ENCODE measurements at regions not wholly inside any gene's neighbourhood (a gene's known extent, or its start where the extent isn't known, plus 50 kb on each side); places are given as distances from the start of the nearest gene placed in this dataset.

DNA sequence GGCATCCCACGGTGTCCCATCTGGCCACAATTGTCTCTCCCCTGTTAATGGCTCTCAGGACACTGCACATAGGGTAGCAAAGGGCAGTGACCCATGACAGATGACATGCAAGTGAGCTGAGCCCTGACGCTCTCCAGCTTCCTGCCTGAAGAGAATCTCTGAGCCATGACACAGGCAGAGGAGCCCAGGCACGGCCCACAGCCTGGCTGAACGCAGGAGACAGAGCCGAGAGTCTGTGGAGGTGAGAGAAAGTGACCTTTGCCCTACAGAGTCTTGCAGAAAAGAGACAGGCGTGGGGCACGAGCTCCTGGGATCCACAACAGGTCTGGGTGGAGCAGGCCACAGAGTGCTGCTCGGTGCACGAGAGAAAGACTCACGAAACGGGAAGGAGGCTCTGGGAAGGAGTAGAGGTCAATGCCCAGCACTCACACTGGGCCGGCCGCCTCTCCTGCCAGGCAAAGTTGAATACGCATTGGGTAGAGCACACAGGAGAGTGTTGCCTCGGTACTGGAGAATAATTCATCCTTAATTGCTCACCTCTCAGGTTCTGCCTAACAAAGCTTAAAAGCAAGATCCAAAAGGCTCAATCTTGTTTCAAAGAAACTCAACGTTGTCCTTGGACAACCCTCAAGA lies 90.3 kb downstream of the MRPL36 start:
- no peak overlapping the region for H3K4me3 ChIP-seq
- no peak overlapping the region for H3K27ac ChIP-seq

DNA sequence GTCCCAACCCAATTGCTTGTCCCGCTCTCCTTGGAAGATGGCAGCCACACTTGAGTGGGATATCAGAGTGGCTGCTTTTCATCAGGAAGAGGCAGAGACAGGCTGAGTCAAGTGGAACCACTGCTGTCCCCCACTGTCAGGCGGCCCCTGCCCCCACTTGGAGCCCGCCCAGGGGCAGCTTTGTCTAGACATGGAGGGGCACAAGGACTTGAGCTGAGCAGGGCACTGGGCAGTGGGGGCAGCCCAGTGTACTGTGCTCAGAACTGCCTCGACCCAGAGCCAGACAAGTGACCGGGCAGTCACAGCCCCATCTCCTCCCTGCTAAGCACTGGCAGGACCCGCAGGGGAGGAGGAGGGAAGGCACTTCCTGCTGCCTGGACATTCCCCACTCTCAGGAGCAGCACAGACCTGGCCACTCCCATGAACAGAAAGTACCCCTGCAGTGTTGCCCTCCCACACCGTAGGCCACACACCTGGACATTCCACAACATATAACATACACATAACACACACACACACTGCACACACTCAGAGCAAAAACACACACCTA lies 91.0 kb downstream of the MRPL36 start:
- Histone ChIP-seq H3K27ac (no peak overlapping the region), H3K4me3 (no peak overlapping the region)

GRCh38 chr5:1707467-1707866 lies 92.2 kb downstream of the MRPL36 start:
- Histone ChIP-seq H3K4me3 (no peak overlapping the region), H3K27ac (no peak overlapping the region)

GRCh38 chr5:1706428-1706827 lies 93.2 kb downstream of the MRPL36 start:
- Histone ChIP-seq H3K27ac (no peak overlapping the region), H3K4me3 (no peak overlapping the region)

GRCh38 chr5:1706021-1706420 lies 93.6 kb downstream of the MRPL36 start:
- Histone ChIP-seq H3K4me3 (no peak overlapping the region), H3K27ac (no peak overlapping the region)

- Histone ChIP-seq H3K4me3 (no peak overlapping the region), H3K27ac (no peak overlapping the region)
Measured at GRCh38 chr5:1704676-1705075, 95.0 kb downstream of the MRPL36 start.

- H3K27ac ChIP-seq, result no peak overlapping the region
Measured at GRCh38 chr5:1704266-1704665, 95.4 kb downstream of the MRPL36 start.

GRCh38 chr5:1703352-1704050 lies 96.1 kb downstream of the MRPL36 start:
- H3K4me3 ChIP-seq, result no peak overlapping the region
- H3K27ac ChIP-seq, result no peak overlapping the region

More at GRCh38 chr5:1704266-1704665, 95.4 kb downstream of the MRPL36 start:
- H3K4me3 ChIP-seq, result no peak overlapping the region

- Histone ChIP-seq H3K27ac (no peak overlapping the region), H3K4me3 (no peak overlapping the region)
Measured at GRCh38 chr5:1702318-1702717, 97.3 kb downstream of the MRPL36 start.

- H3K4me3 ChIP-seq, result no peak overlapping the region
- H3K27ac ChIP-seq, result no peak overlapping the region
Measured at GRCh38 chr5:1701884-1702283, 97.8 kb downstream of the MRPL36 start.

GRCh38 chr5:1701216-1701864 lies 98.3 kb downstream of the MRPL36 start:
- Histone ChIP-seq H3K27ac (no peak overlapping the region), H3K4me3 (no peak overlapping the region)

- H3K4me3 ChIP-seq, result no peak overlapping the region
- no peak overlapping the region for H3K27ac ChIP-seq
Measured at GRCh38 chr5:1699394-1699793, 100.2 kb downstream of the MRPL36 start.

DNA sequence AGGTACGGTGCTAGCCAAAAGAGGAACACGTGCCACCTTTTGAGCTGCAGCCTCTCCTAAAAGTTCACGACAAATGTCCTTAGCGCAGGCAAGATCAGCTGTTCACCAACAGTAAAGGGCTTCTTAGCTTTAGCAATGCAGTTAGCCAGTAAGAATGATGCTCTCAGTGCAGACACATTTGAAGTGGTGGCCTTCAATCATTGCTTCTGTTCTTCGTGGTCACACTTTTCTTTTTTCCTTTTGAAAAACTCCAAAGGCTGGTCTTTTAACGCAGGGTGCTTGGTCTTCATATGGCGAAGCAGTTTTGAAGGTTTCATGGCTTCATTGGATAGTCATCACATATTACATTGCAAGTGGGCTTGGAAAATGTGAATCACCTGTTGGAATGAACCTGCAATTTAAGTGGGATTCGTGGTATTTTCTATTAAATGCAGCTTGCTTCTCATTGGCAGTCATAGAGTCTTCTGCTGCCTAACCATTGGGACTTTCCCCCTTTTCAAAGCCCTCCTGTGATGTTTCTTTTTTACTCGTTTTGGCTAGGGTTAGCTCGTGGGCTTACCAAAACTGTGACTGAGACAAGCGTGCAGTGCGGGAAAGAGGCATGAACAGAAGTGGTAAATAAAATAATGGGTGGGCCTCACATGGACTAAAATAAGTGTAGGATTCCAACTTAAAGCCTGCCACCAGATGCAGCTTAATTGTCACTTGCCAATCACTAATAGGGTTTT lies 100.9 kb downstream of the MRPL36 start:
- Histone ChIP-seq H3K27ac (no peak overlapping the region), H3K4me3 (no peak overlapping the region)

DNA sequence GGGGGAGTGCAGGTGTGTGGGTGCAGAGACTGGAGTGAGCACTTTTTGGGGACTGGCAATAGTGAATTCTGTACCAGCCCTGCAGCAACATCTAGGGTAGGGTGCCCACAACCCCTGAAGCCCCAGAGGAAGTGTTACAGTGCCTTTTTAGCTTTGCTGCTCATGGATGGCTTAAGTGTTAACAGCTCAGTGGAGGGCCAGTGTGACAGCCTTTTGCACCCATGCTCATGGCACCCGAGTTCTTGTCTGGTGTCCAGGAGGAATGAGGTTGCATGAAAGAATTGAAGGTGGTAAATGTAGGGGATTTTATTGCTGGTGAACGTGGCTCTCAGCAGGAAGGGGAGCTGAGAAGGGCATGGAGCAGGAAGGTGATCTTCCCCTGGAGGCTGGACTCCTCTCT lies 107.3 kb downstream of the MRPL36 start:
- no peak overlapping the region for H3K4me3 ChIP-seq

DNA sequence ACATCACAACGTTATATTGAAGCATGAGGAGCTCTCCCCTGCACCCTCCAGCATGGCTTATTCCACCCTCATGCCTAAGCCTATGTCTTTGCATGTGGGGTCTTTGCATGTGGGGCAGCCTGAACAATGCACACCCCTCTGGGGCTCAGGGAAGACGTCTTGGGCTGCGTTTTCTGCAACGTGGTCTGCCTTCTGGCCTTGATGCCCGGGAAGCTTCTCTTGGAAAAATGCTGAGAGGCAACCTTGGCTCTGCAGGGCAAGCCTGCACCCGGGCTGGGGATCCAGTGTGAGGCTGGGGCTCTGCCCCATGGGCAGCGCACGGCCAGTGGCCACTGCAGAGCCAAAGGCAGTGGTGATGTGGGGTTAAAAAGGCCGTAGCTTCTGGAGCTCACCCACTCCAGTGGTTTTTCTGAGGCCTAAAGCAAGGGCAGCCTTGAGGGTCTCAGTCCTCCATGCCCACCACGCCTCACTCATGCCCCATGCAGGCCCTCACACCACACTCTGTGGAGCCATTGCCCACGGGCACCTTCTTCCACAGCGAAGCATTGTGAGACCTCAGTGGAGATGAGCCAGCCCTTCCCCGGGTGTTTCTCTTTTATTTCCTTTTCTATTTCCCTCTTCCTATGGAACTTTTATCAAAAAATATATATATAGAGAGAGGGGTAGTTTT lies 112.2 kb downstream of the MRPL36 start:
- no peak overlapping the region for H3K27ac ChIP-seq
- no peak overlapping the region for H3K4me3 ChIP-seq

More for the DNA sequence above, 107.3 kb downstream of the MRPL36 start:
- no peak overlapping the region for H3K27ac ChIP-seq

GRCh38 chr5:1686016-1686802 lies 113.4 kb downstream of the MRPL36 start:
- Histone ChIP-seq H3K27ac (no peak overlapping the region), H3K4me3 (no peak overlapping the region)

DNA sequence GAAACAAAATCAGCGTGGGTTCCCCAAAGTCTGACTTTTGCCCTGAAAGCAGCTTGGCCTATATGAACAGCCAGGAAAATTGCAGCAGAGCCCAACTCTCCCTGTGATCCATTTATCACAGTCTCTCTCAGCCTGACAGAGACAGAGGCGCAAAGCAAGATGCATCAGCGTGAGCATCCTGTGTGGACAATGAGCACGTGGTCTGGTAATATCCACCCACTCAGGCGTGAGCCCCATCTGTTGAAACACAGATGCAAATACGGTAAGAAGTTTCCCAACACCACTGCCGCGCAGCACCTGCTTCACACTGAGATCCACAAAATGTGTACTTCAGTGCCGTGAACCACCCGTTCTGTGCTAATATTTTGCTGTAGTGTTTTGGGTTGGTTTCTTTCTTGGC lies 114.6 kb downstream of the MRPL36 start:
- H3K27ac ChIP-seq, result no peak overlapping the region
- no peak overlapping the region for H3K4me3 ChIP-seq

DNA sequence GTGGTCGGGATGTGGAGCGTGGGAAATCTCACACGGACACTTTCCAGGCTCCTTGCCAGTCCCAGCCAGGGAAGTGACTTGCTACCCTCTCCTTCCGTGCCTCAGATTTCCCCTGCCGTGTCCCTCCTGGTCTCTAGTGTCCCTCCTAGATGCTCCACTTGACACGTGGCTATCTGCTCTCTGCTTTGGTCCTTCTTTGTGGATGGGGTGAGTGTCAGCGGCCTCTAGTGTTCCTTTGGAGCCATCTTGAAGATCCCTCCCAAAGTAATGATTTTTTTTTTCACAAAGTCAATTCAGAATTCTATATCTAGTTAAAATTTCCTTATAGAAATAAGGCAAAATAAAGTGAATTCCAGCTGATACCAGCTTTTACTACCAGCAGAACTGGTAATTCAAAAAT lies 117.7 kb downstream of the MRPL36 start:
- H3K4me3 ChIP-seq, result no peak overlapping the region

More for the DNA sequence above, 117.7 kb downstream of the MRPL36 start:
- no peak overlapping the region for H3K27ac ChIP-seq
